ENCODE measurements at regions not wholly inside any gene's neighbourhood (a gene's known extent, or its start where the extent isn't known, plus 50 kb on each side); places are given as distances from the start of the nearest gene placed in this dataset.

GRCh38 chr5:106543330-106543729, 1127.4 kb downstream of the EFNA5 start:
- TF ChIP-seq CTCF (IDR thresholded peaks at IDR 0.05; ENCODE audit: extremely low read depth in 1 of 2, insufficient read depth in 1 of 2, low read depth in 1 of 2, low read length in 2 of 2) (no peak), POLR2A (IDR thresholded peaks at IDR 0.05; ENCODE audit: low read depth, low read length) (no peak), EZH2 (IDR thresholded peaks at IDR 0.05; ENCODE audit: borderline replicate concordance, low read depth, low read length, severe bottlenecking) (no peak)

Measured in endothelial cell of umbilical vein (primary cell).